ENCODE measurements at regions not wholly inside any gene's neighbourhood (a gene's known extent, or its start where the extent isn't known, plus 50 kb on each side); places are given as distances from the start of the nearest gene placed in this dataset.
"Not testable (repeated sequence)": the region's sequence is repeated elsewhere in the genome, so short reads cannot be mapped to it uniquely, and the experiment has no call there.

- Mint-ChIP-seq H3K27me3 (peaks cover 6% of the 10 kb centered on the region), H3K9me3 (no peaks in the 10 kb centered on the region), H3K36me3 (ENCODE audit: low read depth) (no peaks in the 10 kb centered on the region), H3K27ac (no peak overlapping the region), H3K4me1 (no peaks in the 10 kb centered on the region), H3K4me3 (no peak overlapping the region)
- intact Hi-C loops (cut with micrococcal nuclease) = no loop called here
- no peak for DNase-seq
Measured at GRCh38 chr16:26386096-26386495, 680.6 kb upstream of the C16orf82 start.

GRCh38 chr16:26391833-26392232 lies 674.9 kb upstream of the C16orf82 start:
- Mint-ChIP-seq H3K9me3 (peaks cover 4% of the 10 kb centered on the region), H3K4me3 (no peak overlapping the region), H3K36me3 (ENCODE audit: low read depth) (no peaks in the 10 kb centered on the region), H3K4me1 (no peaks in the 10 kb centered on the region), H3K27ac (no peak overlapping the region), H3K27me3 (peaks cover 5% of the 10 kb centered on the region)
- intact Hi-C loops (cut with micrococcal nuclease) = no loop called here
- DNase-seq = no peak

GRCh38 chr16:26394409-26394808 lies 672.3 kb upstream of the C16orf82 start:
- Mint-ChIP-seq H3K36me3 (ENCODE audit: low read depth) (no peaks in the 10 kb centered on the region), H3K27ac (no peak overlapping the region), H3K27me3 (peaks cover 2% of the 10 kb centered on the region), H3K4me1 (no peaks in the 10 kb centered on the region), H3K4me3 (no peak overlapping the region), H3K9me3 (peaks cover 4% of the 10 kb centered on the region)
- no peak for DNase-seq
- intact Hi-C loops (cut with micrococcal nuclease) = no loop called here

GRCh38 chr16:26395700-26396099 lies 671.0 kb upstream of the C16orf82 start:
- no peaks in the 10 kb centered on the region for H3K36me3 Mint-ChIP-seq (ENCODE audit: low read depth)
- no peak overlapping the region for H3K4me3 Mint-ChIP-seq
- peaks cover 4% of the 10 kb centered on the region for H3K9me3 Mint-ChIP-seq
- intact Hi-C loops (cut with micrococcal nuclease) = no loop called here
- no peak overlapping the region for H3K27ac Mint-ChIP-seq
- peaks cover 2% of the 10 kb centered on the region for H3K27me3 Mint-ChIP-seq
- H3K4me1 Mint-ChIP-seq = no peaks in the 10 kb centered on the region
- no peak for DNase-seq

GRCh38 chr16:26396511-26397235 lies 670.1 kb upstream of the C16orf82 start:
- Mint-ChIP-seq H3K4me1 (no peaks in the 10 kb centered on the region), H3K4me3 (no peak overlapping the region), H3K27me3 (peaks cover 1% of the 10 kb centered on the region), H3K36me3 (ENCODE audit: low read depth) (no peaks in the 10 kb centered on the region), H3K27ac (no peak overlapping the region), H3K9me3 (peaks cover 4% of the 10 kb centered on the region)
- intact Hi-C loops (cut with micrococcal nuclease) = no loop called here
- DNase-seq = no peak

- DNase-seq = no peak
- H3K4me1 Mint-ChIP-seq = no peaks in the 10 kb centered on the region
- H3K36me3 Mint-ChIP-seq (ENCODE audit: low read depth) = no peaks in the 10 kb centered on the region
- H3K27me3 Mint-ChIP-seq = peaks cover 8% of the 10 kb centered on the region
- no peak overlapping the region for H3K4me3 Mint-ChIP-seq
- H3K9me3 Mint-ChIP-seq = no peaks in the 10 kb centered on the region
- intact Hi-C loops (cut with micrococcal nuclease) = no loop called here
- H3K27ac Mint-ChIP-seq = no peak overlapping the region
Measured at GRCh38 chr16:26413780-26414179, 652.9 kb upstream of the C16orf82 start.

- intact Hi-C loops (cut with micrococcal nuclease); H3K27ac Mint-ChIP-seq; DNase-seq; H3K4me1 Mint-ChIP-seq; H3K4me3 Mint-ChIP-seq; H3K27me3 Mint-ChIP-seq; H3K36me3 Mint-ChIP-seq (ENCODE audit: low read depth); H3K9me3 Mint-ChIP-seq: not testable (repeated sequence)
Measured at GRCh38 chr16:26419458-26419857, 647.3 kb upstream of the C16orf82 start.

GRCh38 chr16:26430618-26431017 lies 636.1 kb upstream of the C16orf82 start:
- Mint-ChIP-seq H3K27ac (no peak overlapping the region), H3K4me3 (no peak overlapping the region), H3K36me3 (ENCODE audit: low read depth) (no peaks in the 10 kb centered on the region), H3K4me1 (no peaks in the 10 kb centered on the region), H3K27me3 (no peaks in the 10 kb centered on the region), H3K9me3 (peaks cover 9% of the 10 kb centered on the region)
- no peak for DNase-seq
- intact Hi-C loops (cut with micrococcal nuclease) = no loop called here

GRCh38 chr16:26433807-26434206 lies 632.9 kb upstream of the C16orf82 start:
- Mint-ChIP-seq H3K4me3 (no peak overlapping the region), H3K27ac (no peak overlapping the region), H3K36me3 (ENCODE audit: low read depth) (no peaks in the 10 kb centered on the region), H3K9me3 (peaks cover 8% of the 10 kb centered on the region), H3K27me3 (no peaks in the 10 kb centered on the region), H3K4me1 (no peaks in the 10 kb centered on the region)
- DNase-seq = no peak
- intact Hi-C loops (cut with micrococcal nuclease) = no loop called here

GRCh38 chr16:26441178-26441577 lies 625.5 kb upstream of the C16orf82 start:
- peaks cover 4% of the 10 kb centered on the region for H3K9me3 Mint-ChIP-seq

GRCh38 chr16:26442321-26442720 lies 624.4 kb upstream of the C16orf82 start:
- no peaks in the 10 kb centered on the region for H3K27me3 Mint-ChIP-seq
- H3K36me3 Mint-ChIP-seq (ENCODE audit: low read depth) = no peaks in the 10 kb centered on the region
- H3K4me1 Mint-ChIP-seq = no peaks in the 10 kb centered on the region
- DNase-seq = no peak
- H3K4me3 Mint-ChIP-seq = no peak overlapping the region
- intact Hi-C loops (cut with micrococcal nuclease) = no loop called here
- no peak overlapping the region for H3K27ac Mint-ChIP-seq
- H3K9me3 Mint-ChIP-seq = peaks cover 4% of the 10 kb centered on the region

More at GRCh38 chr16:26441178-26441577, 625.5 kb upstream of the C16orf82 start:
- no peak for DNase-seq
- no peaks in the 10 kb centered on the region for H3K36me3 Mint-ChIP-seq (ENCODE audit: low read depth)
- intact Hi-C loops (cut with micrococcal nuclease) = no loop called here
- H3K4me3 Mint-ChIP-seq = no peak overlapping the region
- H3K27me3 Mint-ChIP-seq = no peaks in the 10 kb centered on the region
- no peak overlapping the region for H3K27ac Mint-ChIP-seq
- H3K4me1 Mint-ChIP-seq = no peaks in the 10 kb centered on the region

- Mint-ChIP-seq H3K36me3 (ENCODE audit: low read depth) (no peaks in the 10 kb centered on the region), H3K4me1 (no peaks in the 10 kb centered on the region), H3K9me3 (no peaks in the 10 kb centered on the region), H3K27me3 (peaks cover 2% of the 10 kb centered on the region), H3K4me3 (no peak overlapping the region), H3K27ac (no peak overlapping the region)
- DNase-seq = no peak
- intact Hi-C loops (cut with micrococcal nuclease) = no loop called here
Measured at GRCh38 chr16:26447570-26447969, 619.2 kb upstream of the C16orf82 start.

GRCh38 chr16:26453215-26453614 lies 613.5 kb upstream of the C16orf82 start:
- H3K27me3 Mint-ChIP-seq = peaks cover 5% of the 10 kb centered on the region
- H3K4me3 Mint-ChIP-seq = no peak overlapping the region
- no peak overlapping the region for H3K27ac Mint-ChIP-seq
- H3K36me3 Mint-ChIP-seq (ENCODE audit: low read depth) = no peaks in the 10 kb centered on the region
- H3K4me1 Mint-ChIP-seq = no peaks in the 10 kb centered on the region
- no peak for DNase-seq
- peaks cover 10% of the 10 kb centered on the region for H3K9me3 Mint-ChIP-seq
- intact Hi-C loops (cut with micrococcal nuclease) = no loop called here

GRCh38 chr16:26454102-26454501 lies 612.6 kb upstream of the C16orf82 start:
- no peak overlapping the region for H3K4me3 Mint-ChIP-seq
- H3K9me3 Mint-ChIP-seq = peaks cover 15% of the 10 kb centered on the region
- intact Hi-C loops (cut with micrococcal nuclease) = no loop called here
- no peaks in the 10 kb centered on the region for H3K36me3 Mint-ChIP-seq (ENCODE audit: low read depth)
- no peaks in the 10 kb centered on the region for H3K4me1 Mint-ChIP-seq
- no peak for DNase-seq
- no peak overlapping the region for H3K27ac Mint-ChIP-seq
- peaks cover 5% of the 10 kb centered on the region for H3K27me3 Mint-ChIP-seq

GRCh38 chr16:26456074-26456473 lies 610.7 kb upstream of the C16orf82 start:
- H3K4me1 Mint-ChIP-seq = no peaks in the 10 kb centered on the region
- intact Hi-C loops (cut with micrococcal nuclease) = no loop called here
- no peaks in the 10 kb centered on the region for H3K36me3 Mint-ChIP-seq (ENCODE audit: low read depth)
- H3K27ac Mint-ChIP-seq = no peak overlapping the region
- peaks cover 5% of the 10 kb centered on the region for H3K27me3 Mint-ChIP-seq
- peaks cover 15% of the 10 kb centered on the region for H3K9me3 Mint-ChIP-seq
- H3K4me3 Mint-ChIP-seq = no peak overlapping the region
- DNase-seq = no peak

Measured in activated CD4-positive, alpha-beta T cell treated with anti-CD3 and anti-CD28 coated beads, Interleukin-2, amount 10 ng/mL, durations not matched to agents 24 days and 14 days (primary cell).